HepG2 (cell line): ENCODE measurements at regions not wholly inside any gene's neighbourhood (a gene's known extent, or its start where the extent isn't known, plus 50 kb on each side); places are given as distances from the start of the nearest gene placed in this dataset.

Experiments
- GABPB1 ChIP-seq: IDR thresholded peaks from 2 replicates; pipeline ENCODE4 v1.6.1; 2016; ENCODE audit warnings: mild to moderate bottlenecking, missing genetic modification reagents, moderate library complexity, missing compliant biosample characterization
- HDAC6 ChIP-seq: fragments of 200-600 bp; sonication (generic); IDR thresholded peaks from 2 replicates; pipeline ENCODE4 v1.7.0; 2017; ENCODE audit warnings: mild to moderate bottlenecking, antibody characterized with exemption, low read length, low read depth
- ZNF180 ChIP-seq: sonication (generic); formaldehyde crosslinking; IDR thresholded peaks from 2 replicates; pipeline ENCODE4 v1.4.0; 2020; ENCODE audit warnings: low read depth, missing genetic modification reagents, borderline replicate concordance

DNA sequence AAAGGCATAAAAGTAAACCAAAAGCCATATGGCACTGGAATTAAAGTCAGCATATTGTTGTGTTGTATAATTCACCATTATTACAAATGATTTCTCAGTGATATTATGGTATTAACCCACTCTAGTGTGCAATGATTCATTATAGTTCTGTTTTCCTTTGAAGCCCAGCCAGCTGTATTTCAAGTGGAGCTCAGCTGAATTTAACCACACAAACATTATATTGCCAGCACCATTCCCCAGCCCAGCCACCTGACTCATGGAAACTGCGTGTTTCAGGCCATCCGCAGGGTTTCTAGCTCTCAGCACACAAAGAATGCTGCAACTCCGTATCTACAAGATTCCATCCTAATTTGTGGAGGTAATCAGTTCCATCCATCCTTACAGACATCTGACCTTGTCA lies 166.8 kb upstream of the CHAC2 start:
- TF ChIP-seq GABPB1 (CRISPR knock-in tag) (no peak), ZNF180 (CRISPR knock-in tag) (no peak), HDAC6 (no peak)
